Loucy (cell line): ENCODE measurements at regions not wholly inside any gene's neighbourhood (a gene's known extent, or its start where the extent isn't known, plus 50 kb on each side); places are given as distances from the start of the nearest gene placed in this dataset.

Experiments used
- H2AFZ ChIP-seq: fragments of 200-600 bp; sonication (generic); 2 replicates; pipeline ENCODE4 v1.6.0; 2016; ENCODE audit warnings: antibody characterized with exemption, mild to moderate bottlenecking, low read length, moderate library complexity
- H3F3A ChIP-seq: fragments of 200-600 bp; 2 replicates; pipeline ENCODE4 v1.6.0; 2016; ENCODE audit warnings: antibody characterized with exemption, low read depth, mild to moderate bottlenecking
- H3K27me3 ChIP-seq: fragments of 200-600 bp; sonication (generic); 2 replicates; pipeline ENCODE4 v1.6.1; 2014; ENCODE audit warnings: low read length, mild to moderate bottlenecking; ENCODE audit not compliant: insufficient read depth, poor library complexity, severe bottlenecking
- H3K36me3 ChIP-seq: fragments of 200-600 bp; sonication (generic); 2 replicates; pipeline ENCODE4 v1.6.1; 2016; ENCODE audit warnings: low read length; ENCODE audit not compliant: insufficient read depth
- H3K4me1 ChIP-seq: fragments of 200-600 bp; sonication (generic); 2 replicates; pipeline ENCODE4 v1.5.1; 2014; ENCODE audit warnings: low read length, mild to moderate bottlenecking; ENCODE audit not compliant: insufficient read depth, poor library complexity, severe bottlenecking
- H3K4me2 ChIP-seq: fragments of 200-600 bp; sonication (generic); 2 replicates; pipeline ENCODE4 v1.6.0; 2014; ENCODE audit warnings: antibody characterized with exemption, low read length, low read depth, mild to moderate bottlenecking; ENCODE audit not compliant: poor library complexity, severe bottlenecking
- H3K4me3 ChIP-seq: fragments of 200-600 bp; sonication (generic); 2 replicates; pipeline ENCODE4 v1.5.1; 2014; ENCODE audit warnings: low read length, mild to moderate bottlenecking, mixed read lengths; ENCODE audit not compliant: poor library complexity, severe bottlenecking
- H3K79me2 ChIP-seq: fragments of 200-600 bp; sonication (generic); 2 replicates; pipeline ENCODE4 v1.6.1; 2014; ENCODE audit warnings: low read length; ENCODE audit not compliant: insufficient read depth
- H3K9ac ChIP-seq: fragments of 200-600 bp; sonication (generic); 2 replicates; pipeline ENCODE4 v1.6.0; 2014; ENCODE audit warnings: mild to moderate bottlenecking, low read depth, low read length, moderate library complexity; ENCODE audit not compliant: poor library complexity, severe bottlenecking
- H3K9me2 ChIP-seq: fragments of 200-600 bp; sonication (generic); replicated peaks from 2 replicates; pipeline ENCODE4 v1.6.1; 2016; ENCODE audit warnings: low read depth, low read length, mixed read lengths
- H3K9me3 ChIP-seq: fragments of 200-600 bp; sonication (generic); 2 replicates; pipeline ENCODE4 v1.6.1; 2014; ENCODE audit warnings: mild to moderate bottlenecking, antibody characterized with exemption, low read length, low read depth; ENCODE audit not compliant: insufficient read depth
- H4K20me1 ChIP-seq: fragments of 200-600 bp; sonication (generic); 2 replicates; pipeline ENCODE4 v1.6.0; 2014; ENCODE audit warnings: antibody characterized with exemption, low read length, mild to moderate bottlenecking; ENCODE audit not compliant: insufficient read depth, poor library complexity, severe bottlenecking
- EZH2phosphoT487 ChIP-seq: fragments of 200-600 bp; IDR thresholded peaks from 2 replicates; pipeline ENCODE4 v1.6.1; 2018; ENCODE audit warnings: antibody characterized with exemption, mild to moderate bottlenecking, moderate library complexity, borderline replicate concordance
- TF ChIP-seq, protein P1 (sequence below): fragments of 200-600 bp; sonication (generic); conservative IDR thresholded peaks from 2 replicates; pipeline ENCODE4 v1.5.1; 2014; ENCODE audit warnings: mild to moderate bottlenecking, antibody characterized with exemption, low read length

DNA sequence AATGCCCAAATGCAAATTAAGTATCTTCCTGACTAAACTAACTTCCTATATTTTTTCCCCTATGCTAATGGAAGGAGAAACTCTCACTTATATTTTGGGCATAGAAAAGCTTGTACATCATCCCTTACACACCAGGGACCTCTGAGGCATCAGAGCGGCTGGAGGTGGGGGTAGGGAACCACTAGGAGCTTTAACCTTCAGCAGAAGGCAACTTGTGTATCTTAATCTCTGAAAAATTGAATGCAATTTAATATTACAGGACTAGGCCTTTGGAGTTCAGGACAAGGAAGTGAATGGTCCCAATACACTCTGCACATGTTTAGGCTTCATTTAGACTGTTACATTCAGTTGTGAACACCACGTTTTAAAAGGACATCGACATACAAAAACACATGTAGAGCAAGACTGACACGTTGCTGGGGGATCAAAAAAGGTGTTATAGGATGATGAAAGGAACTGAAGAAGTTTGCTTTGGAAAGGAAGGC lies 85.9 kb downstream of the NAV1 start:
- no peak overlapping the region for H3K4me3 ChIP-seq
- H3K9ac ChIP-seq, result no peak overlapping the region
- H3F3A ChIP-seq, result no peaks in the 10 kb centered on the region
- no peak overlapping the region for H2AFZ ChIP-seq
- no peaks in the 10 kb centered on the region for H3K27me3 ChIP-seq
- TF ChIP-seq, protein P1, sequence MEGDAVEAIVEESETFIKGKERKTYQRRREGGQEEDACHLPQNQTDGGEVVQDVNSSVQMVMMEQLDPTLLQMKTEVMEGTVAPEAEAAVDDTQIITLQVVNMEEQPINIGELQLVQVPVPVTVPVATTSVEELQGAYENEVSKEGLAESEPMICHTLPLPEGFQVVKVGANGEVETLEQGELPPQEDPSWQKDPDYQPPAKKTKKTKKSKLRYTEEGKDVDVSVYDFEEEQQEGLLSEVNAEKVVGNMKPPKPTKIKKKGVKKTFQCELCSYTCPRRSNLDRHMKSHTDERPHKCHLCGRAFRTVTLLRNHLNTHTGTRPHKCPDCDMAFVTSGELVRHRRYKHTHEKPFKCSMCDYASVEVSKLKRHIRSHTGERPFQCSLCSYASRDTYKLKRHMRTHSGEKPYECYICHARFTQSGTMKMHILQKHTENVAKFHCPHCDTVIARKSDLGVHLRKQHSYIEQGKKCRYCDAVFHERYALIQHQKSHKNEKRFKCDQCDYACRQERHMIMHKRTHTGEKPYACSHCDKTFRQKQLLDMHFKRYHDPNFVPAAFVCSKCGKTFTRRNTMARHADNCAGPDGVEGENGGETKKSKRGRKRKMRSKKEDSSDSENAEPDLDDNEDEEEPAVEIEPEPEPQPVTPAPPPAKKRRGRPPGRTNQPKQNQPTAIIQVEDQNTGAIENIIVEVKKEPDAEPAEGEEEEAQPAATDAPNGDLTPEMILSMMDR, result no peak
- no peak for TF ChIP-seq EZH2phosphoT487
- no peaks in the 10 kb centered on the region for H3K36me3 ChIP-seq
- H3K4me1 ChIP-seq, result no peaks in the 10 kb centered on the region
- no peaks in the 10 kb centered on the region for H3K9me2 ChIP-seq
- no peaks in the 10 kb centered on the region for H3K79me2 ChIP-seq
- no peak overlapping the region for H3K4me2 ChIP-seq
- no peaks in the 10 kb centered on the region for H3K9me3 ChIP-seq
- H4K20me1 ChIP-seq, result no peaks in the 10 kb centered on the region

GRCh38 chr1:201625226-201625761 lies 86.4 kb downstream of the NAV1 start:
- H3K9me2 ChIP-seq, result no peaks in the 10 kb centered on the region
- no peak overlapping the region for H3K4me2 ChIP-seq
- H3K9me3 ChIP-seq, result no peaks in the 10 kb centered on the region
- H3K79me2 ChIP-seq, result no peaks in the 10 kb centered on the region
- no peaks in the 10 kb centered on the region for H3K4me1 ChIP-seq
- H3K36me3 ChIP-seq, result no peaks in the 10 kb centered on the region
- no peaks in the 10 kb centered on the region for H3F3A ChIP-seq
- TF ChIP-seq, protein P1, result no peak
- no peak for TF ChIP-seq EZH2phosphoT487
- H3K27me3 ChIP-seq, result no peaks in the 10 kb centered on the region
- H2AFZ ChIP-seq, result no peak overlapping the region
- H4K20me1 ChIP-seq, result no peaks in the 10 kb centered on the region
- H3K9ac ChIP-seq, result no peak overlapping the region
- no peak overlapping the region for H3K4me3 ChIP-seq

DNA sequence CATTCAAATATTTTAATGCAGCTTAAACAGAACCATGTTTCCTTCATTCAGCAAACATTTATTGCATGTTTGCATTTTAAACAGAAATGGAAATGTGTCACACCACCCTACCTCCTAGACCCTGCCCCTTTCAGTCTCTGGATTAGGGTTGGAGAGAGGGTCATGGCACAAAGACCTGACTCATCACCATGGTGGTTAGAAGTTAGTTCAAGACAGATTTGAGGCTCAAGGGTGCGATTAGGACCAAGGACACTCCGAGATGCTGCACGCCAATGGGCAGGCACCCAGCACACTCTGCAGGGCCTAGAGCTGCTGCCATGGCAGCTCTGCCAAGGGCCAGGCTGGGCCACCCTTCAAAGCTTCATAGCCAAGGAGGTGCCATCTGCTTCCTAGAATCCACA lies 86.9 kb downstream of the NAV1 start:
- TF ChIP-seq EZH2phosphoT487, result no peak
- TF ChIP-seq, protein P1, result no peak
- Histone ChIP-seq H3K4me3 (no peak overlapping the region), H3K27me3 (no peaks in the 10 kb centered on the region), H4K20me1 (no peaks in the 10 kb centered on the region), H3F3A (no peaks in the 10 kb centered on the region), H3K4me1 (no peaks in the 10 kb centered on the region), H3K9me3 (no peaks in the 10 kb centered on the region), H3K9ac (no peak overlapping the region), H3K4me2 (no peak overlapping the region), H3K9me2 (no peaks in the 10 kb centered on the region), H3K79me2 (no peaks in the 10 kb centered on the region), H3K36me3 (no peaks in the 10 kb centered on the region), H2AFZ (no peak overlapping the region)
